Kidney epithelial cell (primary cell): ENCODE measurements at regions not wholly inside any gene's neighbourhood (a gene's known extent, or its start where the extent isn't known, plus 50 kb on each side); places are given as distances from the start of the nearest gene placed in this dataset.

Experiments used
- DNase-seq: peaks from one replicate; pipeline ENCODE4 v3.0.0-alpha.2; 2010; ENCODE audit warnings: low read depth
- H3K27me3 ChIP-seq: 2 replicates; pipeline ENCODE4 v1.6.0; 2011; ENCODE audit warnings: low read length; ENCODE audit not compliant: control insufficient read depth, insufficient read depth
- H3K36me3 ChIP-seq: 2 replicates; pipeline ENCODE4 v1.5.1; 2011; ENCODE audit warnings: low read length; ENCODE audit not compliant: control insufficient read depth, insufficient read depth
- H3K4me3 ChIP-seq: 2 replicates; pipeline ENCODE4 v1.5.1; 2011; ENCODE audit warnings: low read depth, mild to moderate bottlenecking, control low read depth, low read length
- TF ChIP-seq, protein P1 (sequence below): IDR thresholded peaks from 2 replicates; pipeline ENCODE4 v1.5.1; 2011; ENCODE audit warnings: mild to moderate bottlenecking, moderate library complexity, low read length, control low read depth, inconsistent platforms; ENCODE audit not compliant: insufficient read depth, poor library complexity, severe bottlenecking

- Histone ChIP-seq H3K36me3 (peaks cover 1% of the 10 kb centered on the region), H3K27me3 (no peaks in the 10 kb centered on the region), H3K4me3 (no peak overlapping the region)
- peak; percentile 82 for DNase-seq
- TF ChIP-seq, protein P1, sequence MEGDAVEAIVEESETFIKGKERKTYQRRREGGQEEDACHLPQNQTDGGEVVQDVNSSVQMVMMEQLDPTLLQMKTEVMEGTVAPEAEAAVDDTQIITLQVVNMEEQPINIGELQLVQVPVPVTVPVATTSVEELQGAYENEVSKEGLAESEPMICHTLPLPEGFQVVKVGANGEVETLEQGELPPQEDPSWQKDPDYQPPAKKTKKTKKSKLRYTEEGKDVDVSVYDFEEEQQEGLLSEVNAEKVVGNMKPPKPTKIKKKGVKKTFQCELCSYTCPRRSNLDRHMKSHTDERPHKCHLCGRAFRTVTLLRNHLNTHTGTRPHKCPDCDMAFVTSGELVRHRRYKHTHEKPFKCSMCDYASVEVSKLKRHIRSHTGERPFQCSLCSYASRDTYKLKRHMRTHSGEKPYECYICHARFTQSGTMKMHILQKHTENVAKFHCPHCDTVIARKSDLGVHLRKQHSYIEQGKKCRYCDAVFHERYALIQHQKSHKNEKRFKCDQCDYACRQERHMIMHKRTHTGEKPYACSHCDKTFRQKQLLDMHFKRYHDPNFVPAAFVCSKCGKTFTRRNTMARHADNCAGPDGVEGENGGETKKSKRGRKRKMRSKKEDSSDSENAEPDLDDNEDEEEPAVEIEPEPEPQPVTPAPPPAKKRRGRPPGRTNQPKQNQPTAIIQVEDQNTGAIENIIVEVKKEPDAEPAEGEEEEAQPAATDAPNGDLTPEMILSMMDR, result no peak
Observed at GRCh38 chr5:28523888-28524635, 1485.7 kb upstream of the CDH9 start.

DNA sequence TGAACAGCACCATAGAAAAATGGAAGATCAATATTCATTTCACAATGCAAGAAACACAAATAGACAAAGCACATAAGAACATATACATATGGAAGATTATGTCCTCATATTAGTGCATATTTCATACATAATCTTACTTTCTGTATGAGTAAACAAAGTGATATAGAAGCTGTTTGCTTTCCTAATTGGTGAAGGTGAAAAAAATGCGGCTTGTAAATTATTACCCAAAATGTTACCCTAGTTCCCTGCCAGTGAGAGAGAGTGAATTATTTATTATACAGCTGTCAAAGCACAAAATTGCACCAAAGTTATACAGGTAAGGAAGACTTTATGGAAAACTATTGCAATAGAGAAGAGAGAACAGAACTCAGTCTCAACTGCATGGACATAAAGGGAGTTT is 1485.0 kb upstream of the CDH9 start:
- Histone ChIP-seq H3K36me3 (peaks cover 1% of the 10 kb centered on the region), H3K4me3 (no peak overlapping the region), H3K27me3 (no peaks in the 10 kb centered on the region)
- TF ChIP-seq, protein P1, result no peak
- no peak for DNase-seq

- Histone ChIP-seq H3K36me3 (peaks cover 1% of the 10 kb centered on the region), H3K27me3 (no peaks in the 10 kb centered on the region), H3K4me3 (no peak overlapping the region)
- DNase-seq, result peak; percentile 35
- TF ChIP-seq, protein P1, result no peak
Observed at GRCh38 chr5:28517691-28518090, 1479.3 kb upstream of the CDH9 start.

- peaks cover 1% of the 10 kb centered on the region for H3K36me3 ChIP-seq
- no peaks in the 10 kb centered on the region for H3K27me3 ChIP-seq
- no peak overlapping the region for H3K4me3 ChIP-seq
- TF ChIP-seq, protein P1, result no peak
- no peak for DNase-seq
Observed at GRCh38 chr5:28516722-28517121, 1478.3 kb upstream of the CDH9 start.

DNA sequence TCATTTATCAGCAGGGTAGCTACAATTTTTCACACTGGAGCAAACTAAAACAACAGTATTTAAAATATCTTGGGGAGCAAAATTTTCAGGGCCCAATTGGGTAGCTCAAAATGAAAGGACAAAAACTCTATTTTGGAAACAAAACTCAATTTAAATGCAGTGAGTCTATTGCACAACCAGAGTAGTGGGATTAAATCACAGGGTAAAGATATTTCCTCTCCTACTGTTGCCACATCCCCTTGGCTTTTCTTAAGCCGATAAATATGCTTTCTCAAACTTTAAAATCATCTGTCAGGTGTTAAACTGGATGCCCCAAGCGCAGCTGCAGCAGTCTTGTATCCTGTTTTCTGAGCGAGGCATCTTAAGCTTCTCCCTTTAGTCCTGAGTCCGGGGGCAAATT is 1474.3 kb upstream of the CDH9 start:
- TF ChIP-seq, protein P1, result no peak
- H3K27me3 ChIP-seq, result no peaks in the 10 kb centered on the region
- no peak for DNase-seq
- H3K36me3 ChIP-seq, result no peaks in the 10 kb centered on the region
- no peak overlapping the region for H3K4me3 ChIP-seq

- H3K27me3 ChIP-seq, result no peaks in the 10 kb centered on the region
- H3K4me3 ChIP-seq, result no peak overlapping the region
- H3K36me3 ChIP-seq, result no peaks in the 10 kb centered on the region
- TF ChIP-seq, protein P1, result no peak
- DNase-seq, result no peak
Observed at GRCh38 chr5:28505121-28505520, 1466.7 kb upstream of the CDH9 start.
